Body of pancreas (tissue), 4 donors: ENCODE measurements at regions not wholly inside any gene's neighbourhood (a gene's known extent, or its start where the extent isn't known, plus 50 kb on each side); places are given as distances from the start of the nearest gene placed in this dataset.
"Not testable (repeated sequence)": the region's sequence is repeated elsewhere in the genome, so short reads cannot be mapped to it uniquely, and the experiment has no call there.

ENCODE experiments used
- POLR2A ChIP-seq, 3 donors: fragments of 450-650 bp; IDR thresholded peaks; one replicate each; pipeline ENCODE4 v1.6.1; 2016; ENCODE audit warnings: antibody characterized with exemption in 3 of 3, mild to moderate bottlenecking in 2 of 3
- TF ChIP-seq, protein P1 (sequence below), 7 experiments: fragments of 450-650 bp in 4 of 7; fragments of 200-600 bp in 3 of 7; sonication (generic) in 3 of 7; IDR thresholded peaks; one replicate each; pipeline ENCODE4 v1.5.1; 2016 to 2019; ENCODE audit warnings: antibody characterized with exemption in 7 of 7

DNA sequence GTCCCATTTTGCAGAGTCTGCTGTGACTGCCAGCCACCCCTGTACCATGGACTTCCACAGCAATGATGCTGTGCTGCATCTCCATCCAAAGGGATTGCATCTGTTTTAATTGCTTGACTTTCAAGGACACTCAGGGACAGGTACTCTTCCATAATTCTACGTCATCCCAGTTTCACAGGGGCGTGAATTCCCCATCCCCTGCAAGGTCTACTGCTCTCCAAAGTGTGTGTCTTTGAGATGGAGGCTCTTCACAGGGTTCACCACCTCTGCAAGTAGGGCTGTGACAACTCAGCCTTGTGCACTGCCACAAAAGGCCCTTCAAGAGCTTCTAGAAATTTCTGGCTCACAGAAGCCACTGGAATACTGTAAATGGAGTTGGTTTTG, 304.3 kb upstream of the PLGLB1 start:
- TF ChIP-seq, protein P1, sequence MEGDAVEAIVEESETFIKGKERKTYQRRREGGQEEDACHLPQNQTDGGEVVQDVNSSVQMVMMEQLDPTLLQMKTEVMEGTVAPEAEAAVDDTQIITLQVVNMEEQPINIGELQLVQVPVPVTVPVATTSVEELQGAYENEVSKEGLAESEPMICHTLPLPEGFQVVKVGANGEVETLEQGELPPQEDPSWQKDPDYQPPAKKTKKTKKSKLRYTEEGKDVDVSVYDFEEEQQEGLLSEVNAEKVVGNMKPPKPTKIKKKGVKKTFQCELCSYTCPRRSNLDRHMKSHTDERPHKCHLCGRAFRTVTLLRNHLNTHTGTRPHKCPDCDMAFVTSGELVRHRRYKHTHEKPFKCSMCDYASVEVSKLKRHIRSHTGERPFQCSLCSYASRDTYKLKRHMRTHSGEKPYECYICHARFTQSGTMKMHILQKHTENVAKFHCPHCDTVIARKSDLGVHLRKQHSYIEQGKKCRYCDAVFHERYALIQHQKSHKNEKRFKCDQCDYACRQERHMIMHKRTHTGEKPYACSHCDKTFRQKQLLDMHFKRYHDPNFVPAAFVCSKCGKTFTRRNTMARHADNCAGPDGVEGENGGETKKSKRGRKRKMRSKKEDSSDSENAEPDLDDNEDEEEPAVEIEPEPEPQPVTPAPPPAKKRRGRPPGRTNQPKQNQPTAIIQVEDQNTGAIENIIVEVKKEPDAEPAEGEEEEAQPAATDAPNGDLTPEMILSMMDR (IDR thresholded peaks at IDR 0.05), result not testable (repeated sequence)
- TF ChIP-seq POLR2A (IDR thresholded peaks at IDR 0.05), result not testable (repeated sequence)
